C4-2B (cell line): ENCODE measurements at regions not wholly inside any gene's neighbourhood (a gene's known extent, or its start where the extent isn't known, plus 50 kb on each side); places are given as distances from the start of the nearest gene placed in this dataset.

Experiments
- ZFX ChIP-seq: fragments of 450-650 bp; IDR thresholded peaks from 2 replicates; pipeline ENCODE4 v1.6.1; 2017
- TF ChIP-seq, protein P1 (sequence below): fragments of 450-650 bp; conservative IDR thresholded peaks from 2 replicates; pipeline ENCODE4 v1.5.1; 2017; ENCODE audit warnings: mild to moderate bottlenecking

DNA sequence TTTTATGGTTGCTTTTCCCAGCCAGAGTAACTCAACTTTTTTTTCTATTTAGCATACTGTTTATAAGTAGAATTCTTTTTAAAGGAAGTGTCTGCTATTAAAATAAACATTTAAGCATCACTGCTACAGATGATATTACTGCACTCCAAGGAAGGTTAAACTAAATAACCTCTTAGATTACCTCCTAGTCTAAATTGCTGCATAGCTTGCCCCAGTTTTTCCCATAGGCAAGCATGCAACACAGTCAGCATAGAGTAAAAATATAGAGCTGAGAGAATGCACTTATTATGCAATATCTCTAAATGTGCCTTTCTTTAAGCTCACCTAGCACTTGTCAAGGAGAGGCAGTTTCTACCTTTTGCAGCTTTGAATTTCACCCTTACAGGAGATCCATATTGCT, 1392.4 kb upstream of the CELF2 start:
- TF ChIP-seq, protein P1, sequence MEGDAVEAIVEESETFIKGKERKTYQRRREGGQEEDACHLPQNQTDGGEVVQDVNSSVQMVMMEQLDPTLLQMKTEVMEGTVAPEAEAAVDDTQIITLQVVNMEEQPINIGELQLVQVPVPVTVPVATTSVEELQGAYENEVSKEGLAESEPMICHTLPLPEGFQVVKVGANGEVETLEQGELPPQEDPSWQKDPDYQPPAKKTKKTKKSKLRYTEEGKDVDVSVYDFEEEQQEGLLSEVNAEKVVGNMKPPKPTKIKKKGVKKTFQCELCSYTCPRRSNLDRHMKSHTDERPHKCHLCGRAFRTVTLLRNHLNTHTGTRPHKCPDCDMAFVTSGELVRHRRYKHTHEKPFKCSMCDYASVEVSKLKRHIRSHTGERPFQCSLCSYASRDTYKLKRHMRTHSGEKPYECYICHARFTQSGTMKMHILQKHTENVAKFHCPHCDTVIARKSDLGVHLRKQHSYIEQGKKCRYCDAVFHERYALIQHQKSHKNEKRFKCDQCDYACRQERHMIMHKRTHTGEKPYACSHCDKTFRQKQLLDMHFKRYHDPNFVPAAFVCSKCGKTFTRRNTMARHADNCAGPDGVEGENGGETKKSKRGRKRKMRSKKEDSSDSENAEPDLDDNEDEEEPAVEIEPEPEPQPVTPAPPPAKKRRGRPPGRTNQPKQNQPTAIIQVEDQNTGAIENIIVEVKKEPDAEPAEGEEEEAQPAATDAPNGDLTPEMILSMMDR = no peak
- TF ChIP-seq ZFX = no peak
